ENCODE measurements at regions not wholly inside any gene's neighbourhood (a gene's known extent, or its start where the extent isn't known, plus 50 kb on each side); places are given as distances from the start of the nearest gene placed in this dataset.

DNA sequence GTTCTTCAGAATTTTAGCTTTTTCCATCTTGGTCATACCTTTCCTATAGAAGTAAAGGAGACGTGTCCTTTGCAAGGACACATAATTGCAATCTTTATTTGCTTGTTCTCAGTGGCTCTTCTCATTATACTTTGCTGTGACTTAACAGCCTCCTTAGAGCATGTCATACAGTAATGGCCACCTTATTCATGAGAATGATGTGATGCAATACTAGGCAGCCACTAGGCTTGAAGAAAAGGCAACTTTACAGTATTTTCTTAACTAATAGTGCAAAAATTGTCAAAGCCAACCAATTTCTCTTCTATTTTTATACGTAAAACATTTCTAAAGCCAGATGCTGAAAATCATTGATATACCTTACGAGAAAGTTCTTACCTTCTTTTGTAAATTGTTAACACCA, 1296.8 kb upstream of the EYS start:
- TF ChIP-seq, protein P1, sequence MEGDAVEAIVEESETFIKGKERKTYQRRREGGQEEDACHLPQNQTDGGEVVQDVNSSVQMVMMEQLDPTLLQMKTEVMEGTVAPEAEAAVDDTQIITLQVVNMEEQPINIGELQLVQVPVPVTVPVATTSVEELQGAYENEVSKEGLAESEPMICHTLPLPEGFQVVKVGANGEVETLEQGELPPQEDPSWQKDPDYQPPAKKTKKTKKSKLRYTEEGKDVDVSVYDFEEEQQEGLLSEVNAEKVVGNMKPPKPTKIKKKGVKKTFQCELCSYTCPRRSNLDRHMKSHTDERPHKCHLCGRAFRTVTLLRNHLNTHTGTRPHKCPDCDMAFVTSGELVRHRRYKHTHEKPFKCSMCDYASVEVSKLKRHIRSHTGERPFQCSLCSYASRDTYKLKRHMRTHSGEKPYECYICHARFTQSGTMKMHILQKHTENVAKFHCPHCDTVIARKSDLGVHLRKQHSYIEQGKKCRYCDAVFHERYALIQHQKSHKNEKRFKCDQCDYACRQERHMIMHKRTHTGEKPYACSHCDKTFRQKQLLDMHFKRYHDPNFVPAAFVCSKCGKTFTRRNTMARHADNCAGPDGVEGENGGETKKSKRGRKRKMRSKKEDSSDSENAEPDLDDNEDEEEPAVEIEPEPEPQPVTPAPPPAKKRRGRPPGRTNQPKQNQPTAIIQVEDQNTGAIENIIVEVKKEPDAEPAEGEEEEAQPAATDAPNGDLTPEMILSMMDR (IDR thresholded peaks at IDR 0.05), result no peak
- TF ChIP-seq POLR2AphosphoS5 (IDR thresholded peaks at IDR 0.05) (no peak), POLR2A (IDR thresholded peaks at IDR 0.05) (no peak)

Measured in prostate gland (tissue), 2 donors.